ENCODE measurements at regions not wholly inside any gene's neighbourhood (a gene's known extent, or its start where the extent isn't known, plus 50 kb on each side); places are given as distances from the start of the nearest gene placed in this dataset.
"Not testable (repeated sequence)": the region's sequence is repeated elsewhere in the genome, so short reads cannot be mapped to it uniquely, and the experiment has no call there.

DNA sequence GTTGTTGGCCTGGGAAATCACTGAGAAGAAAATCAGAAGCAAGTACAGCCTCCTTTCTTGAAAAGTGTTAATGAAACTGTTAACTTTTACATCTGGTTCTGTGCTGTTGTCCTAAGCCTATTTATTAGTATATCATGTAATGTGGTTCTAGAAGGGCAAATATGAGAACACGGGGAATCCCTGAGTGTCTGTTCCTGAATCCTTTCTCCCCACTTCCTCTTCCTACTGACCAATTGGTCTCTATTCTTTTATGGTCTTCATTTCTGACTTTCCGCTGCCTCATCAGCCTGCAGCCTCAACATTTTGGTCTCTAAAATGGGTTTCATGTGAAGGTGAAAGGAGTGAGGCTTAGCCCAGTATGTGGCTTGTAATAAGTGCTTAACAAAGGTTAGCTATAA, 159.9 kb upstream of the MAMLD1 start:
- ChIA-PET POLR2A (no interaction called here), CTCF (no interaction called here)

DNA sequence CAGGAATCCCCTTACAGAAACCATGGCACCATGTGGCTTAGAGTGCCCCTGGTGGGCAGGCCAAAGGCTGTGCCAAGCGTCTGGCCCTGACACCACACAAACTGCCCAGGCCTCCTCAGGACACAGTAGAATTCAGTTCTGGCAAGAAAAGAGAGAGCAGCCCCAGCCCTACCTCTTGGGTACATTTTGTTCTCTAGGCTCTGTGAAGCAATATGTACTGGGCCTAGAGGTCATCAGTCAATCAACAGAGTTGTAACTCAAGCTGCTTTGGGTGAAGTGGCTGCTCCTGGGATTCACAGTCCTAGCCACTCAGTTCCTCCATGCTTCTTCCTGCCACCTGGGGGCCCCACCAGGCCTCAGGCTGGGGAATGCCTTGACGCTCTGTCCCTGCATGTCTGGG, 158.1 kb upstream of the MAMLD1 start:
- ChIA-PET CTCF (no interaction called here), POLR2A (interaction anchor here (0.5 kb wide), 1 partner anchor 73 kb away, joined by 3 read pairs; no protein-coding TSS in a partner anchor)

DNA sequence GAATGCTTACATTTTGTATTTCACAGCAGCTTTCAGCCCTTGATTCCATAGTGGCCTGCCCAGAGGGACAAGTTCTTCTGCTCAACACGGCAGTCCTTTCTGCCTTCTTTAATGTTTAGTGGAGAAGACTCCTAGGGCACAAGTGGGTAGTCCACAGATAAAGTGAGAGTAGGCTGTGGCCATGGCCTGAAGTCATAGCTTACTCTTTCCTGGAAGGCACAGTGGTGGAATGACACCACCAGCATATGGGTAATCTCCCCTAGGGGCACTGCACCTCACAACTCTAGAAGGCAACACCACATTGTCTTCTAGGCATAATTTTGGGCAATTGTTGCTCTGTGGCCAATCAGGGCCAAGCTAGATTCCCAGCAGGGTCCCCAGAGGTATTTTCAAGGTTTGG, 155.4 kb upstream of the MAMLD1 start:
- ChIA-PET POLR2A (interaction anchor here (0.7 kb wide), 1 partner anchor 464 kb away, joined by 4 read pairs; no protein-coding TSS in a partner anchor), CTCF (no interaction called here)

DNA sequence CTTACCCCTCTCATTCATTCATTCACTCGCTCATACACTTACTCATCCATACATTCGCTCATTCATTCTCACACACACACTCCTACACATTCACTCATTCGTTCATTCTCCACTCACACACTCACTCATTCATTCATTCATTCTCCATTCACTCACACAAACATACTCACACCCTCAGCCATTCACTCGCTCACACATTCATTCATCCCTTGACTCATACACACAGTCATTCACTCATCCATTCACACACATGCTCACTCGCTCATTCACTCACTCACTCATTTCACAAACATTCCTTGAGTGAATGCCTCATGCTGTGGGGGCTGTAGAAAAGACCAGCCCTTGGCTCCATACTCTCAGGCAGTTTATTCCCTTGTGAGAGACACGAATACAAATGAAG, 151.1 kb upstream of the MAMLD1 start:
- ChIA-PET POLR2A (no interaction called here), CTCF (no interaction called here)

DNA sequence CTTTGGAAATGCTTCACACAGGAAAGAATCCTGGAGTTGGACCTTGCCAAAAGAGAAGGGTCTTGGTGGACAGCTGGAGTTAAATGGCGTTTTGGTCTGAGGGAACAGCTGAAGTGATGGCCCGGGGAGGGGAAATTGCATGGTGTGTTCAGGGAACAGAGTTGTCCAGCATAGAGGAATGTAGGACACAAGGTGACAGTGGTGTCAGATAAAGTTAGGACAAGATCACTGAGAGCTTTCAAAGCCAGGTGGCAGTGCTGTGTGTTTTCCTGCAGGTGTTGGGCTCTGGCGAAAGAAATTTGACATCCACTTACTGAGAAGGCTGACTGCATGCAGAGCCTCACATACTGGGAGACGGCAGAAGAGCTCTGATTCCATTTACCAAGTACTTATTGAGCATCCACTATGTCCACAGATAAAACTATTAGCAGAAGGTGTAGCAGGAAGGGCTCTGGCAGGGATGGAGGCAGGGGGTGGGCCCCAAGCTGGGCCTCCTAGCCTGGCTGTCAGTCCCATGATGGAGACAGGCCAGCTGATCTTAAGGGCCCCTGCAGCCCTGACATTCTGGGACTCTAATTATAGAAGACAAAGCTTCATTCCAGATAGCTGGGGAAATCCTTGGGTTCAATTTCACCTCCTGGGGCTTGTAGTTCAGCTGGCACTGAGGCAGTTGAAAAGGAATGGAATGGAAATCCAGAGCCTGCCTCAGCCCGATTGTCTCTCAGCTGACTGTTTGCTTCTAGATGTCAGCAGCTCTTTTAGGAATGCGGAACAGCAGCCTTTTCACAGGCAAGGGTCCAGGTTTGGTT, 150.2 kb upstream of the MAMLD1 start:
- ChIA-PET CTCF (no interaction called here), POLR2A (no interaction called here)

DNA sequence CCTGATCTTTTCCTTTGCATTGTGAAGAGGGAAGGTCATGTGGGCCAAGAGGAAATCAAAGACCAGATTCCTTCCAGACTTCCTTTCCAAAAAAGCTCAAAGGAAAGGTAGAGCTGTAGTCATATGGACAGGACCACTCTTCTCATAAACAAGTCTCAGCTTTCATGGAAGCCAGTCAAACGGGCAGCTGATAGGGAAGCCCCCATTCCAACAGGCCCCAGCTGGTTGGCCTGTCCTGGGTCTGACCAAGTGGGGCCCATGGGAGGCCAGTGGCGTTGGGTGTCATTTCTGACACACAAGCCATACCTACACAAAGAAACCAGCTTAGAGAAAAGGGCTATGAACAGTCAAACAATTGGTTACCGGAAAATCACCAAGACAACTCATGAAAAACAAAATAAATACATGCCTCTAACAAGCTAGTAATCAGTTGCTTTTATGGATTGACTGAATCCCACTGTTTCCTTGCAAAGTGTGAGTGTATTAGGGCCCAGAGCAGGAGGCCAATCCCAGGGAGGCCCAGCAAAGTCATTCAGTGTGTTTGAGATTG, 149.6 kb upstream of the MAMLD1 start:
- CTCF ChIA-PET, result no interaction called here

DNA sequence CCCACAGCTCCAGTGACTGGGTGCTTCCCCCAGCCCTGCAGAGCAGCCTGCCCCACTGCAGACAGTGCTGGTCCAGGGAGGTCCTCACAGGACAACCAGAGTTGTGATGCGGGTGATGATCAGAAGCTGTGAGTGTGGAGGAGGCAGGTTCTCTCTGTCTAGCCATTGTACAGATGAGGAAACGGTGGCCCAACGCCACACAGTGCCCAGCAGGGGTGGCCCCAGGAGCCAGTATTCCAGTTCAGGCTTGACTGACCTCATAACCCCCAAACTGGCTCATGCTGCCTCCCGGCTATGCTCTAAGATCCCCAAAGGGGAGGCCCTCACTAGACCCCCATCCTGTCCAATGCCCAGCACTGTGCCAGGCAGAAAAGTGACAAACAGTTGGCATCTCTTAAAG, 147.1 kb upstream of the MAMLD1 start:
- CTCF ChIA-PET, POLR2A ChIA-PET: not testable (repeated sequence)

More for the DNA sequence above, 149.6 kb upstream of the MAMLD1 start:
- POLR2A ChIA-PET, result no interaction called here

DNA sequence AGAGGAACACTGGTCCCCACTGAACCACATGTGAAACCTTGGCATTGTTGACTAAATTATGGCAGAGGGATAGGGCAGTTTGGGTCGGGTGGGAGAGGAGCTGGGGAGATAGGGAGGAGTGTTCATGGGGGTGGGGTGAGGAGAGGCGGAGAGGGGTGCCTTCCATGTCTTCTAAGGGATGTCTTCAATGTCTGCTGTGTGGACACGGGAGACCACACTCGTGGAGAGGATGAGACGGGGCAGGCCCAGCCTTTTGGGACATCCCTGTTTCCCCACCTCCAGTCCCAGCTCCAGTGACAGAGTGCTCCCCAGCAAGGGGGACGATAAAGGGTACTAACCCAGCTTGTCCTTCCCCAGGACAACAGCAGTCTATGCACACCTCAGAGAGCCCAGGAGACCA, 146.4 kb upstream of the MAMLD1 start:
- POLR2A ChIA-PET, result no interaction called here
- CTCF ChIA-PET, result no interaction called here

DNA sequence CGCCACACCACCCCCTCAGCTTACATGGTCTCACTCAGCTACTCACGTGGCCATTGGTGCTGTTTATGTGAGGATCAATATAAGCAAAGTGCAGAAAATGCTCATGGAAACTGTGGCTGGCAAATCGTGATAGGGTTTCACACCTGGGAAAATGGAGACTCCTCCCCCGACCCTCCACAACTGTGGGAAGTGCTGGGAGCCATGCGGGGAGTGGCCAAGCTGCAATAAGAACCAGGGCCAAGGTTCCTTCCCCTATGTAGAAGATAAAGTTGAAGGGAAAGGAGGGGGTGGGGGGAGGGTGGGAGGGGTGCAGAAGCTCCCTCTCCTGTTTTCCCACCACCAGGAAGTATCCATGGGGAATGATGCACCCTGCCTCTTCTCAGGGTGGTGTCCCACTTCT, 145.5 kb upstream of the MAMLD1 start:
- ChIA-PET CTCF (no interaction called here), POLR2A (no interaction called here)

DNA sequence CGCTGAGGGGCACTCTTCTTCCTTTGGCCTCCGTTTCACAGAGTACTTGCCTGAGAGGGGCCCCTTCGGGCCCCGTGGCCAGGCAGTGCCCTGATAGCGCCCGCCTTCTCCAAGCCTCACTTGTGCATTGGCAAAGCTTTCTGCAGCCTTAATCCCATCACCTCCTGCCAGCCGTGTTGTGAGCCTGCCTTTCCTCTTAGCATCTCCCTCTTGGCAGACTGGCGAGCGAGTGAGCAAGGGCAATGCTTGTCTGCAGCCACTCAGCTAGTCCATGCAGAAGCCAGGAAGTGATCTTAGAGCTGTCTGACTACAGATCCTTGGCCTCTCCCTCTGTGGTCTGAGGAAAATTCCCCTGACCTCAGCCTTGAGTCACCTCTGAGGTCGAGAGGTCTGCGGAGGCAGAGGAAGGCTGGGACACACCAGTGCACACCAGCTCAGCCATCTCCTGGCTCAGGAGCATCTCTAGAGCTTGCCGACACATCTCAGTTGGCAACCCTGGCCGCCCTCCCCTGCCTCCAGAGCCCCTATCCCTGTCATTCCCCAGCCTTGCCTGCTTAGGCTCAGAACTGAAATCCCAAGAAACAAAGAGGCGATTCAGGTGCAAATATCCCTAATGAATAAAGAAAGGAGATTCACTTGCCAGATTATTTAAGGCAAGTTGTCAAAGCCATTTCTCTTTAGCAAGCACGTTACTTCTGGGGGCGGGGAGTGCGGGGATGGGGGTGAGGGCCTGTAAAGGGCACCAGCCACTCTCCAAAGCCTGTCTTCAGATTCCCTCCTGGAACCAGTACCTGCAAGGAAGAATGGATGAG, 143.5 kb upstream of the MAMLD1 start:
- ChIA-PET POLR2A (no interaction called here), CTCF (no interaction called here)

DNA sequence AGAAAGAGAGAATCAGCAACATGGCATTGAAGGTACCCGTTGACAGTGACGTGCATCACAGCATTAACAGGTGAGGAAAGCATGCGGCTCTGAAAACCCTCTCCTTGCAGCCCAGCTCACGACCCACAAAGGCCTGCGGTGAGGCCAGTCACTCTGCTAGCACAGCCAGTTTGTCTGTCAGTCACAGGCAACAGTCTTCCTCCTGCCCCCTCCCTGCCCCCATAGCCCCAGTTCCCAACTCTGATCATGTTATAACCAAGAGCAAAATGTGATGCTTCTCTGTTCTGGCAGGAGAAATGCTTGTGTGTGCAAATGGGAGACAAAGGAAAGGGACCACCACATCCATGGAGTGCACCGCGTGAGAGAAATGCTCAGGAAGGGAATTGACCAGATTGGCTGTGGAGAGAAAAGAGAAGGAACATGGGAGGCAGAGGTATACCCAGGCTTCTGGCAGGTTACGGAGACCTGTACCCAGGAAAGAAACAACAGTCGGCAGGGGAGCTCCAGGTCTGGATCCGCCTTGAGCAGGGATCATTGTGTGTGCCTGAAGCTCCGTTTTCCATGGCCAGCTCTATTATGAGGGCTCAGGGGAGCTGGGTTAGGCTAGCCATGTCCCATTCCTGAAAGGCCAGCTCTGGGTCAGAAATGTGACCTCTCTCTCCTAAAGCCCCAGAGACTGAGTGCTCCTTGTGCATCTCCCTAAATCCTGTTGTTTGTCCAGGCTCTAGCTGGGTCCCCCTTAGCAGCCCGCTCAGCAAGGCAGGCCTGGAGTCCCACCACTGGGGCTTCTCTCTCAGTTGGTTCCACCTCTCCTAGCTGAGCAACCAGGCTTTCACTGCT, 139.7 kb upstream of the MAMLD1 start:
- POLR2A ChIA-PET, result no interaction called here
- CTCF ChIA-PET, result no interaction called here

DNA sequence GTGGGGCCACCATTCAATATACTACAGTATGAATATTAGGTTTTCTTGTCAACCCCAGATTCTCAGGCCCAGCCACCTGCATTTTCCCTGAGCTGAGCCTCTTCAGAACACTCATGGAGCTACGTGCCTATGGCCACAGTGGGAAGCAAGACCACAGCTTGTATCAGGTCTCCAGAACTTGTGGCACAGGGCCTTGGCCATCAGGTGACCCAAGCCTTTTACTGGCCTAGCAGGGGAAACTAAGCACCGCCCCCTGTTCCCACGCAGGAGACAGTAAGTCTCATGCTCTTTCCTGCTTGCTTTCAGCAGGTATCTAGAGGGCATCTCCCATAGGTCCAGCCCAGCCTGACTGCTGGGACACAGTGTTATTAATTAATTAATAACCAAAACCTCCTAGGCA, 138.4 kb upstream of the MAMLD1 start:
- ChIA-PET POLR2A (no interaction called here), CTCF (no interaction called here)

DNA sequence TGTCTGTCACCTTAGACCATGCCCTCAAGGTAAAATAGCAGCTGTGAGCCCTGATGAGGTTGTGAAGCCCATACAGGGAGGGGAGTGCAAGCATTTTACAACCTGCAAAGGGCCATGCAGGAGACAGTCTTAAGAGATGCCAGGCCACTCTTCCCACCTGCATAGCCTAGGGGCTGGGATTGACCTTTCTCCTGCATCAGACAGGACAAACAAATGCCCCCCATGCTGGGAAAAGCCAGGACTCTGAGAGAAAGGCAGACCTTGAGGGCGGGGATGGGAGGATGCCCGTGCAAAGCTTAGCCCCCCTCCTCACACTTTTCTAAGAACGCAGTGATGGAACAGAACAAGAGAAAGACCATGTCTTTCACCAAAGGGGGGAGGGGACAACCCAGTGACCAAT, 137.9 kb upstream of the MAMLD1 start:
- ChIA-PET CTCF (no interaction called here), POLR2A (no interaction called here)

DNA sequence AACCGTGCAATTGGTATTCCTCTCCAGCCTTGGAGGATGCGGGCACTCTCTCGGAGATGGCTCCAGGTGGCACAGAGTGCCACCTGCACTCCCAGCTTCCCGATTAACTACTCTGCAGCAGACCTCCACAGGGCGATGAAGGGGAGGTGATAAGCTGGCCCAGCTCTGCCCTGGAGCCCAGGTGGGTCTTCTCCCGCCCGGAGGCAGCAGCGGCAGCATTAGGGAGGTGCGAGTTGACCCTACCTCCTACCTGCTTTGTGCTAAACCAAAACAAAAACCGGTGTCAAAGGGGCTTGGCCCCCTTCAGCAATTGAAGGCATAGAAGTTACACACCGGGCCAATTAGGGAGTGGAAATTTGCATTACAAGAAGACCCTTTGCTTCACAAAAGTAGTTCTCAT, 137.4 kb upstream of the MAMLD1 start:
- CTCF ChIA-PET, result no interaction called here
- POLR2A ChIA-PET, result no interaction called here

DNA sequence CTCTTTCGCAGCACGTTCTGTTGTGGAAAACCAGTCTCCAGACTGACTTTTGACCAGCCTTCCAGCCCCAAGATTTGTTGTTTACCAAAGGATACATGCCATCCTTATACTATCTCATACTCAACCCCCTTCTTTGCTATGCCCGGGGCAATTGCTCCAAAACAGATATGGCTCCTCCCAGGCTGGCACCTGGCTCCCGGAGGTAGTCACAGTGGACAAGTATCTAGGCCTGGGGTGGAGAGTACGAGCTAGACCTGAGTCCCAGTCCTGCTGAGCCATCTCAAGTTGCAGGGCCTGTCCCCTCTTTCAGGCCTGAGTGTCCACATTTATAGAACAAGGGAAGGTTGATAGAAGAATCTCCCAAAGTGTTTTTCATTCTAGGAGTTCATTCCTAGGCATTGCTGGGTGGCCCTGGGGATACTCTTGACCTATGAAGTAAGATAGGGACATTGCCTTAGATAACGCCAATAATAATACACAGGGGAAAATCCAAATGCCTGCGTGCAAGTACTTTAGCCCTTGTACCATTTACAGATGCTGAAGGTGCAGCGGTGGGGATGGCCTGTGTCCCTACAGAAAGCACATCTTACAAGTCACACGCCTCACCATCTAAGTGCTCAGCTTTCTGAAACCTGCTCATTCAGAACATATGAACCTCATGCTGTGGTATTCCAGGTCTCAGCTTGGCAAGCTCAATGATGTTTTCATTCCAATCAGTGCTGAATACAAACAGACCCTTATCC, 136.7 kb upstream of the MAMLD1 start:
- POLR2A ChIA-PET, result no interaction called here
- CTCF ChIA-PET, result no interaction called here

DNA sequence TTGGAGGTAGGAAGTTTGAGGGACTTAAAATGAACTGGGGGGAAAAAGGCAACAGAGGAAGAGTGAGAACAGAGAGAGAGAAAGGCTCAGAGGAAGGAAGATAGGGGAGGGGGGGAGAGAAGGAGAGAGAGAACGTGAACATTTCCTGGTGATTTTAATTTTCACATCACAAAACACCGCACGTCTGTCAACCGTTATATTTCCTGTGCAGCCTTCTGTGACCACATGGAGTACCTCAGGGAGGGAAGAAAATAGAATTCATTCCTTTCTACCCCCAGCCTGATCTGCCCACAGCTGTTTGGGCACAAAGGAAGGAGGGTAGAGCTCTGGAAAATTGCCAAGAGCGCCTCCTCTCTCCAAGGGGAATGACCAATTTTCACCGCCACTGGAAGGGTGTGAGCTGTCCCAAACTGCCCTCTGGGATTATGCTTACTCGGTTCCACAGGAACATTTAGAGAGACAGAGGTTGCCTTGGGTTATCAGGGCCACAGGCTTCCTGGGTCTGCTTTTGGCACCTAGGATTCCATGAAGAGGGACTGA, 135.7 kb upstream of the MAMLD1 start:
- ChIA-PET POLR2A (no interaction called here), CTCF (no interaction called here)

DNA sequence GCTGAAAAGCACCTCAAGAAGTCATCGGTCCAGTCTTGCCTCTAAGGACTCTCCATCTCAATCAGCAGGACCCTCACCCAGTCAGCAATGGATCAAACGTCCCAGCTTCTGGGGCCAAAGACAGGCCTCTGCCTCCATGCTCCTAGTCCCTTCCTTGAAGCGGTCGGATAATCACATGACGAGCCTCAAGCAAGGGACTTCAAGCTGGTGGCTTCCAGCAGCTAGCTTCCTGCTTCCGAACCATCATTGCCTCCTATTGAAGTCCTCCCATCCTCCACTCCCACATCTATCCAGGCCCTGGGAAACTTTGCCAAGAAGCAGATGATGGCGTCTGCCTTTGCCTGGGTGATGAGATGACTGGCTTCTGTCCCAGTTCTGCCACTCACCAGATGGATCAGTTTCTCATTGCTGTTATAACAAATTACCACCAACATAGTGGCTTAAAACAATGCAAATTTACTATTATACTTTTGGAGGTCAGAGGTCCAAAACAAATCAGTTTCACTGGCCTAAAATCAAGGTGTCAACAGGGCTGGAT, 135.2 kb upstream of the MAMLD1 start:
- CTCF ChIA-PET, result no interaction called here
- POLR2A ChIA-PET, result no interaction called here

DNA sequence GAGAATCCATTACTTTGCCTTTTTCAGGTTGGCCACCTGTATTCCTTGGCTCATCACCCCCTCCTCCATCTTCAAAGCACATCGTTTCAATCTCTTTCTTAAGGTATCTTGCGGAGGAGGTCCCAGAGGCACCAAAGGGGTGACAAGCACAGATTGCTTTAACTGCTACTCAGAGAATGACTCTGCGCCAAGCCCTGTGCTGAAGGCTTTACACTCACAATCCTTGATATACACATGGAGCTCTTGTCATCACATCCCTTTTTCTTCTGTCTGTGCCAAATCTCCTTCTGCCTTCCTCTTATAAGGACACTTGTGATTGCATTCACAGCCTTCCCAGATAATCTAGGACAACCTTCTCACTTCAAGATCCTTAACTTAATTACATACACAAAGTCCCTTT, 134.7 kb upstream of the MAMLD1 start:
- POLR2A ChIA-PET, result no interaction called here
- CTCF ChIA-PET, result no interaction called here

DNA sequence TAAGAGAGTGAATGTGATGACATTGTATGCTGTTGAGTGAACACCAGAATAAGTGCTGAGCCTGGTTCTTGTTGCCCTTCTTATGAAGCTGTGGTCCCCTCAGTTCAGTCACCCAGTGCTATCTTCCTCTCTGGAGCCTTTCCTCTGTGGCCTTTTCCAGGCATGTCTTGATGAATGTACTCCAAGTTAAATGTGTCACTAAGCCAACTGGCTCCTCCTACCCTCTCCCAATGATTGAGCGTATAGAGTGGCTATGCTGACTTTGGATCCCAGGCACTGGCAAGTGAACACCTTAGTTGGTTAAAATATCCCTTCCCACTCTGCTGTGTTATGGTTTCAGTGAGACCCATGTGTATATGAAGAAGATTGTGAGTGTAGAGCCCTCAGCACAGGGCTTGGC, 134.1 kb upstream of the MAMLD1 start:
- ChIA-PET CTCF (no interaction called here), POLR2A (no interaction called here)

All from activated CD8-positive, alpha-beta memory T cell treated with anti-CD3 and anti-CD28 coated beads for 36 hours (primary cell).